Mucosa of descending colon (tissue), 3 donors: ENCODE measurements at regions not wholly inside any gene's neighbourhood (a gene's known extent, or its start where the extent isn't known, plus 50 kb on each side); places are given as distances from the start of the nearest gene placed in this dataset.

ENCODE experiments used
- ATAC-seq: fragments of 200-7000 bp; cut with Tn5 transposase; one replicate; pipeline ENCODE4 v1.9.1; 2020; ENCODE audit warnings: mild to moderate bottlenecking, moderate library complexity
- DNase-seq, 3 donors: peaks; one replicate each; pipeline ENCODE4 v3.0.0-alpha.2; 2020
- H3K36me3 ChIP-seq: fragments of 200-600 bp; one replicate; pipeline ENCODE4 v1.8.0; 2021; ENCODE audit warnings: low read depth, mild to moderate bottlenecking
- H3K4me1 ChIP-seq: fragments of 200-600 bp; one replicate; pipeline ENCODE4 v1.8.0; 2021; ENCODE audit warnings: low read depth, mild to moderate bottlenecking
- H3K4me3 ChIP-seq: fragments of 200-600 bp; one replicate; pipeline ENCODE4 v1.8.0; 2021; ENCODE audit warnings: mild to moderate bottlenecking
- H3K9me3 ChIP-seq: fragments of 200-600 bp; one replicate; pipeline ENCODE4 v1.8.0; 2021; ENCODE audit warnings: mild to moderate bottlenecking
- CTCF ChIP-seq: fragments of 200-600 bp; IDR thresholded peaks from one replicate; pipeline ENCODE4 v1.8.0; 2022; ENCODE audit warnings: antibody characterized with exemption, mild to moderate bottlenecking
- intact Hi-C, 2 donors: fragments of 100-400 bp; cut with DNase I in 1 of 2; cut with micrococcal nuclease in 1 of 2; formaldehyde crosslinking; loops; one replicate each; pipeline versions ENCODE4 v1.11.0 to v1.11.1; 2022; cut with DNase I, micrococcal nuclease
- donor health status: DM: no; HTN: no; CAD: no; lungs with moderate emphysema.
- donor health status: DM: no; HTN: no; CAD: no.
- donor health status: DM: no; HTN: yes; CAD: no.

DNA sequence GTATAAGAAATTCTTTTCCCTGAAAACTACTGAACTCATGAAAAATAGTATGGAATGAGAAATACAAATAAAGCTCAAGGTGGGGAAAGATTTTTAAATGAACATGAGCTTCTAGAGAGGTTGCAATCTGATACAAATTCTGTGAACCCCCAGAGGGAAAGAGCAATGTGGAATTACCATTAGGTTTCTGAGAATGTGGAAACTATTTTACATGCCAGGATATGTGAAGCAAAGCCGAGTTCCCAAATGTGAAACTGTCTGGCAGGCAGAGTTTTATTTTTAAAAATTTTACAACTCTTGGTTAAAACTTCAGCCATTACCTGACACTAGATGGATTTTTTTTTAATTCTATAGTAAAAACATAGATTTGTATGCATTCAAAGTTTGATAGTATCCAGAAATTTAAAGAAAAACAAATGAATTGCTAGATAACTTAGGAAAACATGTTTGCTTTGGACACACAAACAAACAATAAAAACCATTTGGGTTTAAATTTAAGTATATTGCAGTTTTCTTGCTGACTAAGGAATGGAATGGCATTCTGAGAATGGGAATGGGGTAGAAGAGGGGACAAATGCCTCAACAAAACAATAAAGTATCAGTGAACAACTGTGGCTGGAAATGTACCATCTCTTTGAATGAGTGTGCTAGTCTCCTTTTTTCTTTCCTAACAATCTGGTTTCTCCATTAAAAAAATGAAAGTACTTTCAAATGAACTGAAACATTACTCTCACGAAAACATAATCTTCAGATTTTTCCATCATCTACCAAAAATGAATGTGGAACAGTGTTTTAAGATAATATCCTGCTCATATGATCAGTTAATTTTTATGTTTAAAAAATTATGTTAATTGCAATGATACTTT, 99.6 kb downstream of the PCDH18 start:
- ATAC-seq, result no peak
- Histone ChIP-seq H3K36me3 (no peaks in the 10 kb centered on the region), H3K9me3 (no peaks in the 10 kb centered on the region), H3K4me3 (no peak overlapping the region), H3K4me1 (no peaks in the 10 kb centered on the region)
- no peak for TF ChIP-seq CTCF
- DNase-seq, result no peak
- intact Hi-C loops, result no loop called here

DNA sequence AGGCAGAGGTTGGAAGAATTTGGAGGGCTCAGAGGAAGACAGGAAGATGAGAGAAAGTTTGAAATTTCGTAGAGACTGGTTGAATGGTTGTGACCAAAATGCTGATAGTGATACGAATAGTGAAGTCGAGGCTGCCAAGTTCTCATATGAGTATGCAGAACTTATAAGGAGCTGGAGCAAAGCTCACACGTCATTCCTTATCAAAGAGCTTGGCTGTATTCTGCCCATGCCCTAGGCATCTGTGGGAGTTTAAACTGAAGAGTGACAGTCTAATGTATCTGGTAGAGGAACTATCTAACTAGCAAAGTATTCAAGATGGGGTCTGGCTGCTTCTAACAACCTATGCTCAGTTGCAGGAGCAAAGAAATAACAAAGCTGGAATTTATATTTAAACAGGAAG, 102.1 kb downstream of the PCDH18 start:
- no peak for ATAC-seq

GRCh38 chr4:137427411-137427810, 104.9 kb downstream of the PCDH18 start:
- DNase-seq (no peak), ATAC-seq (no peak)
- TF ChIP-seq CTCF, result no peak
- Histone ChIP-seq H3K36me3 (no peaks in the 10 kb centered on the region), H3K4me3 (no peak overlapping the region), H3K4me1 (no peaks in the 10 kb centered on the region), H3K9me3 (no peaks in the 10 kb centered on the region)
- intact Hi-C loops, result no loop called here

More for the DNA sequence above, 102.1 kb downstream of the PCDH18 start:
- Histone ChIP-seq H3K4me1 (no peaks in the 10 kb centered on the region), H3K9me3 (no peaks in the 10 kb centered on the region), H3K36me3 (no peaks in the 10 kb centered on the region), H3K4me3 (no peak overlapping the region)
- no peak for DNase-seq
- intact Hi-C loops, result no loop called here
- no peak for TF ChIP-seq CTCF

DNA sequence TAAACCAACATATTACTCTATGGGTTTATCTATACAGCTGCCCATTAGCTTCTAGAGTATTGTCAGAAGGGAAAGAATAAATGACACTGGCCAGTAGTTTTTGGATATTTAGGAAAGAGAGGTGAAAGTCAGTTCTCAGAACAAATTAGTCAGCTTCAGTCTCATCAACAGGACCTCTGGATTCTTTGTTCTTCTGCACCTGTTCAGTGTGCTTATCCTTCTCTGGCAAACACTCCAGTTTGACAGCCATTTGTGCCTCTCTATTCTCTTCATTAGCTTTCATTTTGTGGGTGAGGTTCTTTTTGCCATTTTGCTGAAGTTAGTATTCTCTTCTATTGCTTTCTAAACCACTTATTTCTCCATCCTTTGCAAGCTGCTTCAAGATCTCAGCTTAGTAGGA, 107.0 kb downstream of the PCDH18 start:
- H3K36me3 ChIP-seq, result no peaks in the 10 kb centered on the region
- ATAC-seq, result no peak
- no peak for TF ChIP-seq CTCF
- H3K4me3 ChIP-seq, result no peak overlapping the region
- intact Hi-C loops, result no loop called here
- DNase-seq, result no peak
- H3K9me3 ChIP-seq, result peaks cover 8% of the 10 kb centered on the region
- H3K4me1 ChIP-seq, result no peaks in the 10 kb centered on the region

DNA sequence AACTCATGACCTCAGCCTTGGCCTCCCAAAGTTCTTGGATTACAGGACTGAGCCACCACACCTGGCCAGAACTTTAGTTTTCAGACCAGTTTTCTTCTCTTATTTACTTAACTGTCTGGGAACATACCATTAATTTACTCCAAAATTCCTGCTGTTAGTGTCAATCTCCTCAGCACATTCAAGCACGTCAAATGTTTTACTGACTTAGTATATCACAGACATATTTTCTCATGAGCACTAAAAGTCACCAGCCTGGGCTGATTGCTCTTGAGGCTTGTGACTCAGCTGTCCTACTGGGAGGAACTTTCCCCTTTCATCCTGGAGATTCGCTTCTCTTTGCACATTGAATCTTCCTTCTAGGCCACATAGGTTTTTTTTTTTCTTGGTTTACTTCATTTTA, 109.6 kb downstream of the PCDH18 start:
- no peaks in the 10 kb centered on the region for H3K36me3 ChIP-seq
- no peak overlapping the region for H3K4me3 ChIP-seq
- intact Hi-C loops, result no loop called here
- no peaks in the 10 kb centered on the region for H3K4me1 ChIP-seq
- ATAC-seq (no peak), DNase-seq (no peak)
- TF ChIP-seq CTCF, result no peak
- H3K9me3 ChIP-seq, result peaks cover 11% of the 10 kb centered on the region
